Fibroblast of pulmonary artery (primary cell): ENCODE measurements at regions not wholly inside any gene's neighbourhood (a gene's known extent, or its start where the extent isn't known, plus 50 kb on each side); places are given as distances from the start of the nearest gene placed in this dataset.
A peak's percentile ranks its signal among the peaks of the same experiment; 100 is the strongest.

ENCODE experiments used
- DNase-seq: peaks from one replicate; pipeline ENCODE4 v3.0.0-alpha.2; 2010; ENCODE audit warnings: low read depth
- H3K4me3 ChIP-seq: replicated peaks from 2 replicates; pipeline ENCODE4 v1.5.1; 2011; ENCODE audit warnings: low read depth, mild to moderate bottlenecking, control low read depth, low read length, moderate library complexity
- CTCF ChIP-seq: IDR thresholded peaks from 2 replicates; pipeline ENCODE4 v1.5.1; 2011; ENCODE audit warnings: mild to moderate bottlenecking, control low read depth, low read length, inconsistent platforms; ENCODE audit errors: missing control alignments

- no peak for DNase-seq
- no peak for TF ChIP-seq CTCF
- H3K4me3 ChIP-seq: no peak overlapping the region
These were observed 182.2 kb downstream of the PALM2AKAP2 start for GRCh38 chr9:109962215-109962614.

GRCh38 chr9:109963079-109963478, 183.1 kb downstream of the PALM2AKAP2 start:
- no peak for TF ChIP-seq CTCF
- H3K4me3 ChIP-seq: no peak overlapping the region
- DNase-seq: no peak

- no peak overlapping the region for H3K4me3 ChIP-seq
- TF ChIP-seq CTCF: no peak
- DNase-seq: no peak
These were observed 186.8 kb downstream of the PALM2AKAP2 start for GRCh38 chr9:109966643-109967368.

GRCh38 chr9:109967651-109968642, 187.9 kb downstream of the PALM2AKAP2 start:
- no peak for TF ChIP-seq CTCF
- H3K4me3 ChIP-seq: no peak overlapping the region
- DNase-seq: no peak

- DNase-seq: peak; percentile 55
- H3K4me3 ChIP-seq: no peak overlapping the region
These were observed 189.0 kb downstream of the PALM2AKAP2 start for GRCh38 chr9:109969011-109969410.

More at GRCh38 chr9:109969011-109969410, 189.0 kb downstream of the PALM2AKAP2 start:
- TF ChIP-seq CTCF: peak; percentile 43
